ENCODE measurements at regions not wholly inside any gene's neighbourhood (a gene's known extent, or its start where the extent isn't known, plus 50 kb on each side); places are given as distances from the start of the nearest gene placed in this dataset.
A peak's percentile ranks its signal among the peaks of the same experiment; 100 is the strongest.

DNA sequence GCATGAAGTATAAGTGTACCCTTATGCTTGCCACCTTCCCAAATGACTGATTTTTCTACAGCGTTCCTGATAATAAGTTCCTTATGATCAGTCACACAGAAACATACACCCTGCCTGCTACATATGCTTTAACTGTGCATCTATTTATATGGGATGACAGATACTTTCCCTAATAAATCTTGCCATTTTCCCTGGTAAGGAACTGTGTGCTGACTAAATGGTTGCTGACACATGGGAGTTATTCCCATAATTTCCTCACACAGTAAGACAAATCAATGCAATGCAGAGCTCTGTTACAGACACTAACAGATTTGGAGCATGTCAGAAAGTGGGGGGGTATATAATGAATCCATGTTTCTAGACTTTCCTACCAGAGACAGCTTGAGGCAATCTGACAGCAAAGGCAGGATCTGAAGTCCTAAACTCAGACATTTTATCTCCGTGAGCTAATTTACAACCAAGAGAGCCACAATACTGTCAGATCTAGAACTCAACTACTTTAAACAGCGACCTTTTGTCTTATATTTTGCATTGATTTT is 86.9 kb upstream of the TCF12 start:
- DNase-seq (ENCODE audit: insufficient read length) (no peak), FAIRE-seq (no peak)
- no peak for TF ChIP-seq TAF1 (IDR thresholded peaks at IDR 0.05; ENCODE audit: borderline replicate concordance, low read depth, low read length)
- no peak for TF ChIP-seq POLR2AphosphoS5 (IDR thresholded peaks at IDR 0.05; ENCODE audit: low read depth, low read length)
- TF ChIP-seq POLR2A (IDR thresholded peaks at IDR 0.05; ENCODE audit: low read depth, low read length): no peak

DNA sequence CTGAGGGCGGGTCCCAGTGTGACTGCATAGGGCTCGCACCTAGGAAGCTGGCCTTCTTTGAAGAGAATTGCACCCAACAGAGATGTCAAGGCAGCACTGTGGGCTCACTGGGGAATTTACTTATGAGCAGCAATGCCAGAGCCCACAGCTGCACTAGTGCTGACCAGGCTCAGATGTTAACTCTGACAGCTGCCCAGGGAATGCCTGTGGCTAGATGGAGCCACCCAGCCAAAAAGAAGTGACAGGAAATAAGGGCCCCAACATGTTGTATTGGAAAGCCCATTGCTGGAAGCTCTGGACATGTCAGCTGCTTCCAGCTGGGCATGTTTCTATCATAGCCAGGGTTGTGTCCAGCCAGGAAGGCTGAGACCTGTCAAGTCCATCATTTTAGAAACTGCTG is 90.9 kb upstream of the ZNF280D start:
- no peak for TF ChIP-seq POLR2A (IDR thresholded peaks at IDR 0.05; ENCODE audit: low read depth, low read length)
- TF ChIP-seq TAF1 (IDR thresholded peaks at IDR 0.05; ENCODE audit: borderline replicate concordance, low read depth, low read length): no peak
- TF ChIP-seq POLR2AphosphoS5 (IDR thresholded peaks at IDR 0.05; ENCODE audit: low read depth, low read length): no peak
- DNase-seq (ENCODE audit: insufficient read length) (no peak), FAIRE-seq (no peak)

DNA sequence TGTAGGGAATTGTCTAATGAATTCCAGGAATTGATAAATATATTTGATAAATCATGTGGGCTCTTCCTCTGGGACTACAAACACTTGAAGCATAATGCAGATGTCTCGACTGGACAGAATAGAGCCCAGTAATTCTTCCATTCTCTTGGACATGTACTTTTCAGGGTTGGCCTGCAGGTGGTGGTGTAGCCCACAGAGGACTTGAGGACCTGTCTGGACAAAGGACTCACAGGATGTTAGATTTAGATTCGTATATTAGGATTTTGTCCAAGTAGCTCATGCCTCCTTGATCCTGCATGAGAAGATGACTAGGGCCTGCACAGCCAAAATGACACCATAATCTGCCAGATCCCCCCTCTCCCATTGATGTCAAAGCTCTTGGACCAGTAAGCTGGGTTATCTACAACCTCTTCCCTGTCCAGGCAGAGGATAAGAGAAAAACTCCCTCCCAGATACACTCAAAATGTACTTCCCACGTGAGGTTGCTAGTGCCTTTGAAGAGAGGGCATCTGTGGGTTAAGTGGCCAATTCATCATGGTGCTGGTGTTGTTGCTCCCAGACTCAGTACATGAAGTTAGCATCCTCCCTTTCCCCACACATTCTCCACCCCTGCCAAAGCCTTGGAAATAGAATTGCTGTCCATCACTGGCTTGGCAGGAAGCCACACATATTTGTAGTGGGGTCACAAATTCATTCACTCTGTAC is 88.6 kb upstream of the ZNF280D start:
- TF ChIP-seq TAF1 (IDR thresholded peaks at IDR 0.05; ENCODE audit: borderline replicate concordance, low read depth, low read length): no peak
- TF ChIP-seq POLR2AphosphoS5 (IDR thresholded peaks at IDR 0.05; ENCODE audit: low read depth, low read length): no peak
- no peak for TF ChIP-seq POLR2A (IDR thresholded peaks at IDR 0.05; ENCODE audit: low read depth, low read length)
- DNase-seq (ENCODE audit: insufficient read length) (no peak), FAIRE-seq (peak; percentile 87)

DNA sequence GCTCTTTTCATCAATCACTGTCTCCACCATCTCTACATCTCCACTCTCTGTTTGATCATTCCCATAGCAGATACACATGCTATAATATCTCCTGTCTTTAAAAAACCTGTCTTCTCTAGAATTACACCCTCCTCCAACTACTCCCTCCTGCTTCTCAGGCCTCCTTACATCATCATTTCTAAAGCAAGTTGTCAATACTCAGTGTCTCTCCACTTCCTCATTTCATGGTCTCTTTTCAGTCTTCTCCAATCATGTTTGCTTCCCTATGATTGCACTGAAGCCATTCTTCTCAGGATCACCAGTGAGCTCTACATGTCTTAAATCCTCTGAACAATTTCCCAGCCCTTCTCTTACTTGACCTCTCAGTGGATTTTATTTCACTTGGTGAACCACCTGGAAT is 87.0 kb upstream of the ZNF280D start:
- no peak for FAIRE-seq
- no peak for DNase-seq (ENCODE audit: insufficient read length)
- no peak for TF ChIP-seq TAF1 (IDR thresholded peaks at IDR 0.05; ENCODE audit: borderline replicate concordance, low read depth, low read length)

DNA sequence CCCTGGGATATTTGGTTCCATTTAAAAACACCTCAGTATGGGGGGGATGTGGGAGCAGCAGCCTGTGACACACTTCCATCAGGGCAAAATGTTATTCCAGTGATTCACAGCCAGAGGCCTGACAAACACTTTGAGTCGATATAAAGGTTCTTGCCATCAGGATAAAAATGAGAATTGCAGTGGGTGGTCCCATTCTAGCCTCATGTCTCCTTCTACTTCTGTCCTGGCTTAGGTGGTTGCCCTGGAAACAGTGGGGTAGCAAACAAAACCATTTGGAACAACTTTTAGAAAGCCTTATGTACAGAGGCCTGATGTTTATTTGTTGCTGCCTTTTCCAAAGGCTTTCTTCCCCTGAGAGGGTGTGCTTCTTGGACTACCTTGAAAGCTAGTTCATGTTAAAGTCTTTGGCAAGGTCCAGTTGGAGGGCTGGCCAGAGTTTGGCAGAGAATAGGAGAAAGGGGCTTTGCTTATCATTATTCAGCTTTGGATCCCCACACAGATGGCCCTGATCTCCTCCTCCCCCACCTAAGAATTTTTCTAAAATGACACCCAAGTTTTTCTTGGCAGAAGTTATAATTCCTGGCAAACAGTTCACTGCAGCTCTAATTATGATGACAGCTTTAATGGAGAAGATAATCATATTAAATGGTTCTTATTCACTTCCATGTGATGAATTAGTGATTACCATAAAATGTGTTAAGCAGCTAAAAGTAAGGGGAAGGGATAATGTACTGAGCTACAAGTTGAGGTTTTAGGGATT is 84.2 kb upstream of the ZNF280D start:
- FAIRE-seq (no peak), DNase-seq (ENCODE audit: insufficient read length) (no peak)
- TF ChIP-seq POLR2AphosphoS5 (IDR thresholded peaks at IDR 0.05; ENCODE audit: low read depth, low read length) (no peak), POLR2A (IDR thresholded peaks at IDR 0.05; ENCODE audit: low read depth, low read length) (no peak), TAF1 (IDR thresholded peaks at IDR 0.05; ENCODE audit: borderline replicate concordance, low read depth, low read length) (no peak)

DNA sequence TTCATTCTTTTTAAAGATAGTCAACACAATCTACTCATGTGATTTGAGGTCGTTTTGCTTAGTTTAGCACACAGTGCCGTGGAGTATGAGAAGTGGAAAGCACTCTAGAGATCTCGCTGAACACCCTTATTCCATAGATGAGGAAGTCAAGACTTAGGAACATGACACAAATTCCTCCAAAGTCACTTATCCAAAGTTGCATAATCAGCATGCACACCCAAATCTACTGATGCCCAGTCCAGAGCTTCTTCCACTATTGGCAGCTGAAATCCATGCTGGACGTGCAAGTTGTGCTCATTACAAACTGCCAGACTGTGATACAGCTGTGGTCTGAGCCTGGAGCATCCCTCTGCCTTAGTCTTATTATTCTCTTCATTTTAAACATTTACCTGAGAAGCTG is 83.5 kb upstream of the ZNF280D start:
- TF ChIP-seq POLR2AphosphoS5 (IDR thresholded peaks at IDR 0.05; ENCODE audit: low read depth, low read length) (no peak), TAF1 (IDR thresholded peaks at IDR 0.05; ENCODE audit: borderline replicate concordance, low read depth, low read length) (no peak), POLR2A (IDR thresholded peaks at IDR 0.05; ENCODE audit: low read depth, low read length) (no peak)
- FAIRE-seq: no peak
- DNase-seq (ENCODE audit: insufficient read length): no peak

DNA sequence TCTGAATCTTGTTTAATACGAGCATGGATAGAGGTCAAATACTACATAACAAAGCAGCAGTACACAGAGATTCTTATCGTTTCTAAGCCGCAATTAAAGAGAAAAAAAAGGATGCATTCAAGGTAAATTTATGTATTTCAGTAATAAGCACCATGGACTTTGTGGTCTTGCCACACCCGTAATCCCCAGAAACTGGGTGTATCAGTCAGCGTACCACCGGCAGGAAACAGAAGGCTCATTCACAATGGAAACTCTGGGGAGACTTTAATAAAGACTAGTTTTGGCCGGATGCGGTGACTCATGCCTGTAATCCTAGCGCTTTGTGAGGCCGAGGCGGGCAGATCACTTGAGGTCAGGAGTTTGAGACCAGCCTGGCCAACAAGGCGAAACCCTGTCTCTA is 81.9 kb upstream of the ZNF280D start:
- TF ChIP-seq TAF1 (IDR thresholded peaks at IDR 0.05; ENCODE audit: borderline replicate concordance, low read depth, low read length): no peak
- TF ChIP-seq POLR2A (IDR thresholded peaks at IDR 0.05; ENCODE audit: low read depth, low read length): no peak
- TF ChIP-seq POLR2AphosphoS5 (IDR thresholded peaks at IDR 0.05; ENCODE audit: low read depth, low read length): no peak
- DNase-seq (ENCODE audit: insufficient read length) (no peak), FAIRE-seq (no peak)

DNA sequence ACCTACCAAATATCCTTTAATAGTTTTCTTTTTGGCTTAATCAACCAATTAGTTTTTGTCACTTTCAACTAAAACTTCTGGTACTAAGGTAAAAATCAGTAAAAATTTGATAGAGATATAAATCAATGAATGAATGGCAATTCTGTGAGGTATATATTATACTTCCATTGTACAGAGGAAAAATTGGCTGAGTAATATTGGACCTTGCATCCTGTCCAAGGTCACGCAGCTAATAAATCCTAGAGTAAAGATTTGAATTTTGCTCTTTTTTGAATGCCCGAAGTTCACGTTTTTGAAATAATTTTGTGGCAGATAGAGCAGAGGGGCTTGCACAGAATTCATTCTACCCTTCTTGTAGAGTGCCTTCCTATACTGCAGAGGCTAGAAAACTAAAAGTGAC is 81.1 kb upstream of the ZNF280D start:
- DNase-seq (ENCODE audit: insufficient read length) (no peak), FAIRE-seq (no peak)
- TF ChIP-seq POLR2A (IDR thresholded peaks at IDR 0.05; ENCODE audit: low read depth, low read length) (no peak), TAF1 (IDR thresholded peaks at IDR 0.05; ENCODE audit: borderline replicate concordance, low read depth, low read length) (no peak), POLR2AphosphoS5 (IDR thresholded peaks at IDR 0.05; ENCODE audit: low read depth, low read length) (no peak)

DNA sequence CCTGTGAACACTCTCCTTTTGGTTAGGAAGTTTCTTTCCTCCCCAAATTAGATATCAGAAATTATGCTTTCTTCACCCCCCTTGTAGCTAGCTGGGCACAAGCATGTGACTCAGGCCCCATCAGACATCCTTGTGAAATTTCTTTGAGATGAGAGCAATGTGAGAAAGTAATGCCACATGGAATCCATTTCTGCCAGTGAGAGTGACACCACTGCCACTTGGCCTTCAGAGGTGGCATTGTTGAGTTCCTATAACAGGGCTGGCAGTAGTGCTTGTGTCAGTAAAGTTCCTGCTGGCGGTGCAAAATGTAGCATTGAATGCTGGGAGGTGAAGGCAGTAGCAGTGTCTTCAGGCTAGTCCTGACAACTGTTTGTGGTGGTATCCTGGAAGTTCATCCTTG is 80.7 kb upstream of the ZNF280D start:
- TF ChIP-seq POLR2AphosphoS5 (IDR thresholded peaks at IDR 0.05; ENCODE audit: low read depth, low read length) (no peak), POLR2A (IDR thresholded peaks at IDR 0.05; ENCODE audit: low read depth, low read length) (no peak), TAF1 (IDR thresholded peaks at IDR 0.05; ENCODE audit: borderline replicate concordance, low read depth, low read length) (no peak)
- FAIRE-seq: no peak

DNA sequence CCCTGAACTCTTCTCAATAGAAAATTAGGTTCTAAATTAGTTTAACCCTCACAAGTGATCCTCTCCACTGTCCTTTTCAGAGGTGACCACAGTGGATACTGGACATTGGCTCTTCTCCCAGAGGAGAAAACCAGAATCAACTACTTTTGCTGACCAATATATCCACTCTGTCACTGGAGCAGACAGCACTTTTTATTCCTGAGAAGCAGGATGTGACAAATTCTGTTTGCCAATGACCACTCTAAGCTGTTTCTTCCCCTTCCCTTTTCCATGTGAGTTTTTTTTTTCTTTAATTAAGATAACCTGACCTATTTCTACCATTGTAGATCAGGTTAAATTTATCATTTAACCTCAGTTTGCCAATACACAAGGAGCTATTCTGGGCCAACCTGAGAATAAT is 79.7 kb upstream of the ZNF280D start:
- FAIRE-seq: no peak
- no peak for TF ChIP-seq POLR2A (IDR thresholded peaks at IDR 0.05; ENCODE audit: low read depth, low read length)
- TF ChIP-seq TAF1 (IDR thresholded peaks at IDR 0.05; ENCODE audit: borderline replicate concordance, low read depth, low read length): no peak
- TF ChIP-seq POLR2AphosphoS5 (IDR thresholded peaks at IDR 0.05; ENCODE audit: low read depth, low read length): no peak
- no peak for DNase-seq (ENCODE audit: insufficient read length)

More for the DNA sequence above, 80.7 kb upstream of the ZNF280D start:
- no peak for DNase-seq (ENCODE audit: insufficient read length)

DNA sequence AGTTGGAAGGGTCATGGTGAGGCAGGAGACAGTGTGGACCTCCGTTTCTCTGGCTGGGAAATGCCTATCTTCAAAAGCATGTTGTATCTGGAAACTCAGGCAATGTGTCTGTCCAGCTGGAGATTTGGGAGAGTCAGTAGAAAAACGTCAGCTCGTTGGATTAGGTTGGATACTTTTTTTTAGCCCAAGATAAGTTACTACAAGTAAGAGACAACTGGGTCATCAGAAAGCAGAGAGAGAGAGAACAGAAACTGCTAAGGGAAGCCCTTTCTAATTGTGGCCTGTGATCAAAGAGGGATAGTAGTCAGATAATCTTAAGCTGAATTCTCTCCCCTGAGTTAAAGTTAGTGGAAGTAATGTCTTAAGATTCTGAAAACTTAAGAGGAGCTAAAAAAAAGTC is 78.9 kb upstream of the ZNF280D start:
- TF ChIP-seq POLR2A (IDR thresholded peaks at IDR 0.05; ENCODE audit: low read depth, low read length): no peak
- no peak for TF ChIP-seq POLR2AphosphoS5 (IDR thresholded peaks at IDR 0.05; ENCODE audit: low read depth, low read length)
- no peak for TF ChIP-seq TAF1 (IDR thresholded peaks at IDR 0.05; ENCODE audit: borderline replicate concordance, low read depth, low read length)
- DNase-seq (ENCODE audit: insufficient read length) (no peak), FAIRE-seq (no peak)

DNA sequence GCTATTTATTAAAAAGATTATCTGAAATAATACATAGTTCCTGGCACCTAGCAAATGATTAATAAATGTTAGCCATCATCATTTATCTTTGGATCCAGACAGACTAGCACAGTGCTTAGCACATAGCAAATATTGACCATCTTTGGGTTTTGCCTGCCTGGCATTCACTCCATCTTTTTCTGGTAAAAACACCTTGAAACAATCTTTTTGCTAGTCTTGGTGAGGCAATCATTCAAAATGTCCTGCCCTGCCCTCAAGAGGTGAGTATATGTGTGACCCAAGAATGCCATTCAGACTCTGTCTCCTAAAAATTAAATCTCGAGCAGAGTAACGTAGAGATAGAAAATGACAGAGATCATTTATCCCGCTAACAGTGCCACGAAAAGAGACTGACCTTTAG is 78.3 kb upstream of the ZNF280D start:
- DNase-seq (ENCODE audit: insufficient read length) (no peak), FAIRE-seq (no peak)
- no peak for TF ChIP-seq POLR2AphosphoS5 (IDR thresholded peaks at IDR 0.05; ENCODE audit: low read depth, low read length)
